H1 (cell line): ENCODE measurements at regions not wholly inside any gene's neighbourhood (a gene's known extent, or its start where the extent isn't known, plus 50 kb on each side); places are given as distances from the start of the nearest gene placed in this dataset.
A peak's percentile ranks its signal among the peaks of the same experiment; 100 is the strongest.

ENCODE experiments used
- CTCF ChIA-PET: fragments of 300-600 bp; sonication (Branson Sonifier 250); formaldehyde crosslinking; loops from one replicate; lab custom pipeline; 2021; ENCODE audit not compliant: partially characterized antibody; lab: Charles Lee
- POLR2A ChIA-PET: fragments of 300-600 bp; sonication (Branson Sonifier 250); formaldehyde crosslinking; loops from one replicate; lab custom pipeline; 2021; ENCODE audit warnings: inconsistent platforms; ENCODE audit not compliant: partially characterized antibody; lab: Charles Lee
- DNase-seq, 2 experiments: peaks; one replicate each; pipeline versions ENCODE4 v3.0.0 to v3.0.0-alpha.2; 2010 to 2022; ENCODE audit warnings: low spot score in 2 of 2, low read depth in 1 of 2, mixed read lengths in 1 of 2
- FAIRE-seq: peaks from 2 replicates; lab custom pipeline; 2011; peaks lifted over from hg19 to GRCh38; lab: Jason Lieb, UNC
- H2AFZ ChIP-seq: 2 replicates; pipeline ENCODE4 v1.8.1; 2012; ENCODE audit warnings: low read length, inconsistent platforms
- H2AK5ac ChIP-seq: 2 replicates; pipeline ENCODE4 v1.6.1; 2013; ENCODE audit warnings: low read depth, low read length
- H2BK120ac ChIP-seq: replicated peaks from 2 replicates; pipeline ENCODE3; 2013; ENCODE audit warnings: low read depth, low read length, inconsistent platforms
- H2BK12ac ChIP-seq: 2 replicates; pipeline ENCODE4 v1.6.1; 2013; ENCODE audit warnings: low read depth, low read length
- H2BK15ac ChIP-seq: 2 replicates; pipeline ENCODE4 v1.6.1; 2013; ENCODE audit warnings: low read length
- H2BK20ac ChIP-seq: 2 replicates; pipeline ENCODE4 v1.6.1; 2013; ENCODE audit warnings: low read length
- H2BK5ac ChIP-seq: 2 replicates; pipeline ENCODE4 v1.6.1; 2013; ENCODE audit warnings: low read depth, low read length
- H3K14ac ChIP-seq: 2 replicates; pipeline ENCODE4 v1.6.1; 2013; ENCODE audit warnings: inconsistent platforms; ENCODE audit not compliant: insufficient read length
- H3K18ac ChIP-seq: 2 replicates; pipeline ENCODE4 v1.6.1; 2013; ENCODE audit warnings: low read length; ENCODE audit errors: extremely low read depth
- H3K23ac ChIP-seq: 2 replicates; pipeline ENCODE4 v1.6.1; 2013; ENCODE audit warnings: inconsistent platforms; ENCODE audit not compliant: insufficient read length
- H3K23me2 ChIP-seq: 2 replicates; pipeline ENCODE4 v1.6.1; 2013; ENCODE audit warnings: low read depth, low read length
- H3K27ac ChIP-seq: 2 replicates; pipeline ENCODE4 v1.6.1; 2011; ENCODE audit warnings: low read depth, low read length, inconsistent platforms
- H3K27me3 ChIP-seq, 4 experiments: replicated peaks in 1 of 4; 1 replicate in 1 of 4; 2 replicates in 3 of 4; pipeline versions ENCODE4 v1.6.1 to v1.8.1; 2011 to 2013; ENCODE audit warnings: low read length in 3 of 4, mild to moderate bottlenecking in 3 of 4, inconsistent platforms in 2 of 4, mixed read lengths in 2 of 4, moderate library complexity in 1 of 4; ENCODE audit not compliant: control insufficient read depth in 3 of 4, insufficient read depth in 3 of 4; ENCODE audit errors: extremely low read depth in 1 of 4
- H3K36me3 ChIP-seq, 4 experiments: 2 replicates each; pipeline versions ENCODE4 v1.6.1 to v1.8.1; 2011 to 2013; ENCODE audit warnings: mild to moderate bottlenecking in 4 of 4, low read length in 3 of 4, moderate library complexity in 2 of 4, control low read depth in 1 of 4, inconsistent platforms in 1 of 4; ENCODE audit not compliant: insufficient read depth in 4 of 4, control insufficient read depth in 2 of 4
- H3K4ac ChIP-seq: replicated peaks from 2 replicates; pipeline ENCODE3; 2013; ENCODE audit warnings: low read length, low read depth, mixed read lengths, inconsistent platforms; ENCODE audit not compliant: insufficient read length
- H3K4me1 ChIP-seq, 4 experiments: replicated peaks in 1 of 4; 1 replicate in 1 of 4; 2 replicates in 3 of 4; pipeline versions ENCODE4 v1.6.1 to v1.8.1; 2011 to 2013; ENCODE audit warnings: low read length in 3 of 4, inconsistent platforms in 2 of 4, mixed read lengths in 1 of 4; ENCODE audit not compliant: insufficient read depth in 4 of 4, control insufficient read depth in 3 of 4
- H3K4me2 ChIP-seq, 2 experiments: 2 replicates each; pipeline versions ENCODE4 v1.6.1 to v1.8.1; 2011 to 2013; ENCODE audit warnings: low read depth in 2 of 2, low read length in 2 of 2, control low read depth in 1 of 2, inconsistent platforms in 1 of 2, mild to moderate bottlenecking in 1 of 2; ENCODE audit not compliant: insufficient read depth in 1 of 2
- H3K4me3 ChIP-seq, 4 experiments: fragments of 200-600, 300-600 bp in 1 of 4; sonication (generic), shearing (Covaris generic), sonication (Bioruptor Twin) in 1 of 4; 2 replicates each; pipeline versions ENCODE4 v1.5.1 to v1.8.1; 2011 to 2016; ENCODE audit warnings: low read length in 4 of 4, low read depth in 3 of 4, control low read depth in 2 of 4, inconsistent platforms in 2 of 4, mild to moderate bottlenecking in 2 of 4, mixed read lengths in 1 of 4, moderate library complexity in 1 of 4; ENCODE audit not compliant: insufficient read depth in 2 of 4; ENCODE audit errors: extremely low read depth in 1 of 4
- H3K56ac ChIP-seq: replicated peaks from 2 replicates; pipeline ENCODE3; 2013; ENCODE audit warnings: low read depth, mild to moderate bottlenecking, mixed read lengths, low read length, inconsistent platforms; ENCODE audit not compliant: insufficient read length
- H3K79me1 ChIP-seq: 2 replicates; pipeline ENCODE4 v1.6.1; 2013; ENCODE audit warnings: low read depth, low read length, control low read depth
- H3K79me2 ChIP-seq, 2 experiments: 2 replicates each; pipeline versions ENCODE4 v1.6.1 to v1.8.1; 2012 to 2013; ENCODE audit warnings: low read length in 2 of 2, mild to moderate bottlenecking in 2 of 2, inconsistent platforms in 1 of 2; ENCODE audit not compliant: insufficient read depth in 2 of 2, control insufficient read depth in 1 of 2
- H3K9ac ChIP-seq, 4 experiments: replicated peaks in 1 of 4; 1 replicate in 1 of 4; 2 replicates in 3 of 4; pipeline versions ENCODE4 v1.6.1 to v1.8.1; 2011 to 2013; ENCODE audit warnings: low read depth in 3 of 4, low read length in 3 of 4, control low read depth in 2 of 4, mild to moderate bottlenecking in 2 of 4, moderate library complexity in 2 of 4, inconsistent platforms in 1 of 4; ENCODE audit errors: extremely low read depth in 1 of 4
- H3K9me3 ChIP-seq, 2 experiments: 2 replicates each; pipeline versions ENCODE4 v1.6.1 to v1.8.1; 2012 to 2013; ENCODE audit warnings: mild to moderate bottlenecking in 2 of 2, moderate library complexity in 2 of 2, control low read depth in 1 of 2, inconsistent platforms in 1 of 2, low read depth in 1 of 2, low read length in 1 of 2, mixed read lengths in 1 of 2; ENCODE audit not compliant: insufficient read depth in 2 of 2
- H4K20me1 ChIP-seq, 2 experiments: replicated peaks in 1 of 2; 2 replicates each; pipeline versions ENCODE3 to v1.8.1; 2011 to 2013; ENCODE audit warnings: inconsistent platforms in 2 of 2, low read length in 2 of 2, mild to moderate bottlenecking in 1 of 2; ENCODE audit not compliant: insufficient read depth in 2 of 2, control insufficient read depth in 1 of 2
- H4K5ac ChIP-seq: 2 replicates; pipeline ENCODE4 v1.6.1; 2013; ENCODE audit warnings: low read length, low read depth, mixed read lengths, inconsistent platforms; ENCODE audit not compliant: insufficient read length
- H4K8ac ChIP-seq: 2 replicates; pipeline ENCODE4 v1.8.0; 2013; ENCODE audit warnings: mild to moderate bottlenecking, moderate library complexity, low read length, inconsistent platforms; ENCODE audit not compliant: insufficient read depth; ENCODE audit errors: extremely low read depth
- H4K91ac ChIP-seq: replicated peaks from 2 replicates; pipeline ENCODE3; 2013; ENCODE audit warnings: low read length, mixed read lengths, inconsistent platforms; ENCODE audit not compliant: insufficient read length
- CHD1 ChIP-seq: IDR thresholded peaks from 2 replicates; pipeline ENCODE4 v1.6.1; 2012; ENCODE audit warnings: low read depth, low read length, improper control_type of control experiment
- SAP30 ChIP-seq: fragments of 300-600 bp; sonication (generic); IDR thresholded peaks from 2 replicates; pipeline ENCODE4 v1.7.1; 2012; ENCODE audit warnings: low read length, moderate library complexity, mild to moderate bottlenecking, inconsistent platforms; ENCODE audit not compliant: insufficient read depth, insufficient replicate concordance
- SP4 ChIP-seq: IDR thresholded peaks from 2 replicates; pipeline ENCODE4 v1.6.1; 2012; ENCODE audit warnings: low read length, inconsistent platforms
- WGBS, 2 experiments: shearing (Covaris generic) in 1 of 2; methylation state at CpG; one replicate each; pipeline versions ENCODE4 v1.1.6 to v1.1.7; 2013 to 2015; ENCODE audit warnings: low lambda C conversion rate in 2 of 2, mixed read lengths in 2 of 2, inconsistent platforms in 1 of 2, low coverage in 1 of 2, missing lambda C conversion rate in 1 of 2; ENCODE audit not compliant: insufficient replicate concordance in 2 of 2, insufficient coverage in 1 of 2, insufficient read length in 1 of 2; ENCODE audit errors: extremely low coverage in 1 of 2, missing lambda C conversion rate in 1 of 2; 5-methylcytosine and 5-hydroxymethylcytosine counted together

GRCh38 chr18:25957017-25957416 lies 133.4 kb downstream of the SS18 start:
- H4K91ac ChIP-seq, result no peak overlapping the region
- no peaks in the 10 kb centered on the region for H3K9me3 ChIP-seq
- no peak overlapping the region for H3K14ac ChIP-seq
- no peak overlapping the region for H3K27ac ChIP-seq
- 0 out of 2 replicates have a peak overlapping the region, but pooled peaks have one; percentile 27 for H2BK20ac ChIP-seq
- 0 out of 2 replicates have a peak overlapping the region, but pooled peaks have one; percentile 11 for H3K18ac ChIP-seq
- no peak overlapping the region for H3K9ac ChIP-seq
- no peak overlapping the region for H2BK15ac ChIP-seq
- TF ChIP-seq SAP30 (no peak), SP4 (no peak), CHD1 (no peak)
- no peak for DNase-seq
- H3K79me2 ChIP-seq, result no peaks in the 10 kb centered on the region
- H3K36me3 ChIP-seq, result no peaks in the 10 kb centered on the region
- H2AK5ac ChIP-seq, result no peak overlapping the region
- no peak overlapping the region for H2BK120ac ChIP-seq
- H2AFZ ChIP-seq, result peak overlapping the region; percentile 66
- H2BK5ac ChIP-seq, result peak overlapping the region; percentile 63
- H3K4ac ChIP-seq, result no peak overlapping the region
- WGBS, 2 experiments, result 77% methylated on average over 4 of the region's 4 CpGs; no CpG with 5 or more reads in 1 of the 2 experiments
- CTCF ChIA-PET, result interaction anchor here (0.8 kb wide), 2 partner anchors 26 to 31 kb away, joined by 4 read pairs; no protein-coding TSS in a partner anchor
- no peaks in the 10 kb centered on the region; a peak in 1 of 7 replicates for H3K27me3 ChIP-seq
- H4K8ac ChIP-seq, result no peak overlapping the region
- no peak overlapping the region for H2BK12ac ChIP-seq
- H3K23me2 ChIP-seq, result peaks cover 2% of the 10 kb centered on the region; the same call in 1 of the 2 replicates
- no peaks in the 10 kb centered on the region for H4K20me1 ChIP-seq
- H3K79me1 ChIP-seq, result no peaks in the 10 kb centered on the region
- no peak overlapping the region for H3K56ac ChIP-seq
- peak overlapping the region in 1 of 2 experiments; percentile 40; a peak in 2 of 4 replicates for H3K4me2 ChIP-seq
- H3K23ac ChIP-seq, result no peak overlapping the region
- POLR2A ChIA-PET, result no interaction called here
- H3K4me1 ChIP-seq, result peaks cover 0 to 6% (median 4%) of the 10 kb centered on the region in 4 experiments; a peak in 3 of 7 replicates
- H3K4me3 ChIP-seq, result no peak overlapping the region
- FAIRE-seq, result no peak
- H4K5ac ChIP-seq, result no peak overlapping the region
